GM12891 (cell line): ENCODE measurements at regions not wholly inside any gene's neighbourhood (a gene's known extent, or its start where the extent isn't known, plus 50 kb on each side); places are given as distances from the start of the nearest gene placed in this dataset.

Source experiments
- DNase-seq: peaks from one replicate; pipeline ENCODE4 v3.0.0; 2011; ENCODE audit warnings: low spot score; ENCODE audit not compliant: insufficient read length
- FAIRE-seq: peaks from 2 replicates; lab custom pipeline; 2011; peaks lifted over from hg19 to GRCh38; lab: Jason Lieb, UNC
- PAX5 ChIP-seq: IDR thresholded peaks from 2 replicates; pipeline ENCODE4 v1.6.1; 2011; ENCODE audit warnings: low read length, moderate library complexity, mild to moderate bottlenecking; ENCODE audit not compliant: insufficient read depth, severe bottlenecking
- POLR2A ChIP-seq: IDR thresholded peaks from 2 replicates; pipeline ENCODE4 v1.6.1; 2011; ENCODE audit warnings: low read depth, low read length, control low read depth
- POLR2AphosphoS5 ChIP-seq: IDR thresholded peaks from 2 replicates; pipeline ENCODE4 v1.6.1; 2011; ENCODE audit warnings: low read depth, low read length, control low read depth
- POU2F2 ChIP-seq: IDR thresholded peaks from 2 replicates; pipeline ENCODE4 v1.6.1; 2011; ENCODE audit warnings: low read depth, mild to moderate bottlenecking, control low read depth, low read length, moderate library complexity
- SPI1 ChIP-seq: IDR thresholded peaks from 2 replicates; pipeline ENCODE4 v1.6.1; 2011; ENCODE audit warnings: low read depth, low read length, control low read depth
- TAF1 ChIP-seq: IDR thresholded peaks from 2 replicates; pipeline ENCODE4 v1.6.1; 2011; ENCODE audit warnings: low read depth, low read length, control low read depth

- FAIRE-seq (no peak), DNase-seq (no peak)
- no peak for TF ChIP-seq POLR2AphosphoS5
- no peak for TF ChIP-seq POU2F2
- TF ChIP-seq TAF1: no peak
- no peak for TF ChIP-seq POLR2A
- TF ChIP-seq PAX5: no peak
- TF ChIP-seq SPI1: no peak
Observed at GRCh38 chr2:66966631-66967030, 430.5 kb upstream of the ETAA1 start.

GRCh38 chr2:66968946-66969345 lies 428.2 kb upstream of the ETAA1 start:
- FAIRE-seq: no peak
- TF ChIP-seq POU2F2 (no peak), PAX5 (no peak), SPI1 (no peak), POLR2A (no peak), TAF1 (no peak), POLR2AphosphoS5 (no peak)
- no peak for DNase-seq

GRCh38 chr2:66981074-66981473 lies 416.1 kb upstream of the ETAA1 start:
- no peak for DNase-seq
- TF ChIP-seq POLR2A (no peak), TAF1 (no peak), SPI1 (no peak)
- no peak for FAIRE-seq

GRCh38 chr2:66982766-66983165 lies 414.4 kb upstream of the ETAA1 start:
- TF ChIP-seq POLR2AphosphoS5 (no peak), TAF1 (no peak), POLR2A (no peak), PAX5 (no peak), SPI1 (no peak), POU2F2 (no peak)
- FAIRE-seq: no peak
- no peak for DNase-seq

- no peak for TF ChIP-seq TAF1
- no peak for TF ChIP-seq PAX5
- no peak for TF ChIP-seq POLR2A
- DNase-seq (no peak), FAIRE-seq (no peak)
Observed at GRCh38 chr2:66984864-66985263, 412.3 kb upstream of the ETAA1 start.

GRCh38 chr2:66985906-66986305 lies 411.2 kb upstream of the ETAA1 start:
- TF ChIP-seq POU2F2 (no peak), TAF1 (no peak), POLR2A (no peak), POLR2AphosphoS5 (no peak), PAX5 (no peak), SPI1 (no peak)
- no peak for FAIRE-seq
- DNase-seq: no peak

GRCh38 chr2:66987733-66988132 lies 409.4 kb upstream of the ETAA1 start:
- TF ChIP-seq POLR2A: no peak
- DNase-seq (no peak), FAIRE-seq (no peak)

GRCh38 chr2:66994654-66995053 lies 402.5 kb upstream of the ETAA1 start:
- FAIRE-seq (no peak), DNase-seq (no peak)
- TF ChIP-seq SPI1 (no peak), POU2F2 (no peak), PAX5 (no peak), POLR2A (no peak), POLR2AphosphoS5 (no peak), TAF1 (no peak)

GRCh38 chr2:66995636-66996035 lies 401.5 kb upstream of the ETAA1 start:
- TF ChIP-seq TAF1: no peak
- TF ChIP-seq SPI1: no peak
- no peak for TF ChIP-seq POLR2AphosphoS5
- TF ChIP-seq POU2F2: no peak
- TF ChIP-seq POLR2A: no peak
- TF ChIP-seq PAX5: no peak
- no peak for FAIRE-seq

GRCh38 chr2:67002618-67003371 lies 394.3 kb upstream of the ETAA1 start:
- FAIRE-seq (no peak), DNase-seq (no peak)
- TF ChIP-seq POU2F2 (no peak), PAX5 (no peak), POLR2A (no peak), SPI1 (no peak), POLR2AphosphoS5 (no peak), TAF1 (no peak)

More at GRCh38 chr2:66995636-66996035, 401.5 kb upstream of the ETAA1 start:
- no peak for DNase-seq
